Small intestine (tissue), 7 donors: ENCODE measurements at regions not wholly inside any gene's neighbourhood (a gene's known extent, or its start where the extent isn't known, plus 50 kb on each side); places are given as distances from the start of the nearest gene placed in this dataset.

ENCODE experiments used
- DNase-seq, 2 donors: peaks; one replicate each; pipeline versions ENCODE4 v3.0.0 to v3.0.0-alpha.2; 2013
- FAIRE-seq: peaks from 2 replicates; lab custom pipeline; 2012; peaks lifted over from hg19 to GRCh38; lab: Jason Lieb, UNC
- H3K27ac ChIP-seq, 3 donors: one replicate each; pipeline ENCODE4 v1.5.1; 2013; ENCODE audit warnings: low read length in 2 of 3, mild to moderate bottlenecking in 2 of 3, control low read depth in 1 of 3, inconsistent platforms in 1 of 3, low read depth in 1 of 3, moderate library complexity in 1 of 3
- H3K27me3 ChIP-seq, 3 donors: one replicate each; pipeline ENCODE4 v1.6.1; 2013; ENCODE audit warnings: low read length in 3 of 3, inconsistent platforms in 1 of 3; ENCODE audit not compliant: control insufficient read depth in 3 of 3, insufficient read depth in 3 of 3
- H3K36me3 ChIP-seq, 3 donors: one replicate each; pipeline ENCODE4 v1.6.1; 2013; ENCODE audit warnings: low read length in 3 of 3, inconsistent platforms in 1 of 3, low read depth in 1 of 3, mild to moderate bottlenecking in 1 of 3, moderate library complexity in 1 of 3; ENCODE audit not compliant: control insufficient read depth in 3 of 3, insufficient read depth in 2 of 3
- H3K4me1 ChIP-seq, 3 donors: one replicate each; pipeline ENCODE4 v1.6.1; 2013; ENCODE audit warnings: low read length in 2 of 3, inconsistent platforms in 1 of 3, low read depth in 1 of 3, mild to moderate bottlenecking in 1 of 3, moderate library complexity in 1 of 3; ENCODE audit not compliant: control insufficient read depth in 3 of 3, insufficient read depth in 2 of 3
- H3K4me3 ChIP-seq, 3 donors: one replicate each; pipeline ENCODE4 v1.5.1; 2013; ENCODE audit warnings: low read length in 3 of 3, control low read depth in 1 of 3, inconsistent platforms in 1 of 3, low read depth in 1 of 3, mild to moderate bottlenecking in 1 of 3, moderate library complexity in 1 of 3
- H3K9me3 ChIP-seq, 2 donors: one replicate each; pipeline ENCODE4 v1.6.1; 2013; ENCODE audit warnings: low read depth in 1 of 2, low read length in 1 of 2; ENCODE audit not compliant: control insufficient read depth in 2 of 2, insufficient read depth in 1 of 2
- WGBS, 3 donors: extraction: QIAGEN DNeasy Blood & Tissue Kit; methylation state at CpG; one replicate each; pipeline ENCODE4 v1.1.7; 2013; 5-methylcytosine and 5-hydroxymethylcytosine counted together
- donor health status: healthy with polysubstance abuse.
- donor health status: control.
- donor health status: control.
- donor health status: Bipolar disorder and iron deficiency.
- donor health status: healthy.

DNA sequence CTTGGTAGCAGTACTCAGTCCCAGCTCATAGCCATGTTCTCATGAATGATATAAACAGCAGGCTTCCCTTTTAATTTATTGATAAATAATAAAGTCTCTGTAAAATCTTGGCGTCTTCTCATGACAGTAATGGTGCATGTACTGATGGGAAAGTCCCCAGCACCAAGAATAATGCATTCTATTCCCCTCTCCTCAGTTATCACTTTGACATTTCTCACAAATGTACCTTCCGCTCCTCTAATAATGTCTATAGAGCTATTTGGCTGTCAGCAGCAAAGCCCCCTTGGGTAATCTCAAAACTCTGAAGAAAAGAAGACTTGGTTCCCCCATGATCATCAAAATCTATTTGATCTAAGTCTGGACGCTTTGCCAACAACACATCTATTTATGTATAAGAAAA, 185.0 kb upstream of the SPTLC3 start:
- no peak overlapping the region for H3K4me3 ChIP-seq
- 76 to 84% (median 79%) methylated on average over 3 of the region's 3 CpGs for WGBS, 3 donors
- FAIRE-seq (no peak), DNase-seq (no peak)
- no peaks in the 10 kb centered on the region for H3K9me3 ChIP-seq
- H3K27ac ChIP-seq = no peak overlapping the region
- no peaks in the 10 kb centered on the region for H3K4me1 ChIP-seq
- H3K27me3 ChIP-seq = no peaks in the 10 kb centered on the region
- no peaks in the 10 kb centered on the region for H3K36me3 ChIP-seq

DNA sequence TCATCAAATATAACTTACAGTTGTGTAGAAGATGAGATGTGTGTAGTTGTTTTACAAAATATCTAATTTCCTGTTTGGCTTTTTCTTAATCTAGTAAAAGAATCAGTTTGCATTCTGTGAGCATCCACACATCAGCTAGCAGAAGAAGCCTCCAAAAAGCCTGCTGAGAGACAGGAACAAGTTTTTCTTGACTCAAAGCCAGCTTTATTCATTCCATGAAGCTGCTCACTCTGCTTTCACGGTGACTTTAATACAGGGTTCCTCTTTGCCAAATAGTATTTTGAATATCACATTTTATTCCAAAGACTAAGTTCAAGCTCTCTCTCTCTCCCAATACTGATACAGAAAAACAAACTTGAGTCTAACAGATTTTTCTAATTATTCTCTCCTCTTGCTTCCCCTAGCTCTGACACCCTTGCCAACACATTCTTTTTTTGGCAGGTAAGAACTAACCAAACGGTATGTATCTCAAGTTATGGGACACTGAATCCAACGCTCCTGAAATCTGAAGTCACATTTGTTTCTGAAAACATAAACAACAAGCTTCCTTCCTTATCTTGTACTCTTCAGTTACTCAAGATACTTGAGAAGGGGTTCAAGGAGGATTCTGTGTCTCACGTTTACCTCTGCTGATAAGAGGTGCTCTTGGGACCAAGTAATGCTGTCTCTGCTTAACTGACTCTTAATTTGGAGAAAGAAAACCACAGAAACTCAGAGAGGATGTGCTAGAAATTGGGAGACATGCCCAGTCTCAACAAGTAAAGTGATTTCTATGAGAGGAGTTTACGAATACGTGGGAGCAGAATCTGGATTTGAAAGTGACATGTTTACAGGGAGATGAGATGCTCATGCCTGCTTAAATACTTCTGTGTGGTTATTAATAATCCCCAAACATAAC, 184.2 kb upstream of the SPTLC3 start:
- no peaks in the 10 kb centered on the region for H3K9me3 ChIP-seq
- 37 to 52% (median 48%) methylated on average over 6 of the region's 6 CpGs for WGBS, 3 donors
- FAIRE-seq (no peak), DNase-seq (no peak)
- no peaks in the 10 kb centered on the region for H3K36me3 ChIP-seq
- peak overlapping the region in 1 of 3 donors; percentile 9 for H3K27ac ChIP-seq
- H3K4me3 ChIP-seq = no peak overlapping the region
- H3K4me1 ChIP-seq = no peaks in the 10 kb centered on the region
- H3K27me3 ChIP-seq = no peaks in the 10 kb centered on the region

DNA sequence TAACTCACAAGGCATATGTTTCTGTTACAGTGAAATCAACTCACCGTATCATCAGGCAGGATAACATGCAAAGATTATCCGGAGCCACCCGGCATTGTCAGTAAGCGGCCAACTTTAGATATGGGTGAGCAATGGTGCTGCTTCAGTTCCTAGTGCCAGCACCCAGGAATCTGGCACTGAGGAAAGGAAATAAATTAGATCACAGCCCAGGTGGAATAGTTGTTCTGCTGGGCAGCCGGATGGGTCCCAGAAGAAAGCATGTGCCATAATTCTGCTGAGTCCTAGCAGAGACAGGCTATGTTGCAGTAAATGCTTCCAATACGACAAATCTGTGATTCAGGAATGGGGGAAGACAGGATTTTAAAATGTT, 183.6 kb upstream of the SPTLC3 start:
- Histone ChIP-seq H3K4me1 (no peaks in the 10 kb centered on the region), H3K4me3 (no peak overlapping the region), H3K9me3 (no peaks in the 10 kb centered on the region), H3K27me3 (no peaks in the 10 kb centered on the region), H3K36me3 (no peaks in the 10 kb centered on the region), H3K27ac (no peak overlapping the region)
- no peak for FAIRE-seq
- 71 to 80% (median 76%) methylated on average over 6 of the region's 6 CpGs for WGBS, 3 donors
- DNase-seq = no peak

DNA sequence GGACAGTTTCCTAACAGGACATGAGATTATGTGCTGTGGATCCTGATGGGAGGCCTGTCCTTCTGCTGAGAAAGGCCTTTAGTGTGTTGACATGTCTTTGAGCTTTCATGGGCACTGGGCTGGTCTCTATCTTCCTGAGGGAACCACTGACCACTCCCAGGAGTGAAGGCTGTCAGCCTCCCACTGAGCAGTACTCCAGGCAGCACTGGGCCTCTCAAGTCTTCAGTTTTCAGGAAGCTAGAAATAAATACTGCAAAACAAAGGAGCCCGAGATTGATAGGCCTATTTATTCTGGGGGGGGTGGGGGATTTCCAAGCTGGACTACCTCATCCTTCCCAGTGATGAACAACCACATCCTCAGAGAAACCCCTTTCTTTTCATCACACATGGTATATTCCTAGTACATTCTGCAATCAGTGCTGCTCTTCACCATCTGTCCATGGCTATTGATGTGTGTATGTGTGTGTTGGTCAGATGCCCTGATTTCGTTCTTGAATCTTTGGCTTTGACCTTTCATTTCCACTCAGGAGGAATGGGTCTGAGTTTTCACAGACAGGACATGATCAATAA, 180.9 kb upstream of the SPTLC3 start:
- no peaks in the 10 kb centered on the region for H3K9me3 ChIP-seq
- H3K4me1 ChIP-seq = no peaks in the 10 kb centered on the region
- DNase-seq (peak in 1 of 2 donors; percentile 6), FAIRE-seq (no peak)
- no peak overlapping the region for H3K4me3 ChIP-seq
- H3K27ac ChIP-seq = no peak overlapping the region
- no peaks in the 10 kb centered on the region for H3K36me3 ChIP-seq
- no peaks in the 10 kb centered on the region for H3K27me3 ChIP-seq
- 7 to 29% (median 13%) methylated on average over 2 of the region's 2 CpGs for WGBS, 3 donors

DNA sequence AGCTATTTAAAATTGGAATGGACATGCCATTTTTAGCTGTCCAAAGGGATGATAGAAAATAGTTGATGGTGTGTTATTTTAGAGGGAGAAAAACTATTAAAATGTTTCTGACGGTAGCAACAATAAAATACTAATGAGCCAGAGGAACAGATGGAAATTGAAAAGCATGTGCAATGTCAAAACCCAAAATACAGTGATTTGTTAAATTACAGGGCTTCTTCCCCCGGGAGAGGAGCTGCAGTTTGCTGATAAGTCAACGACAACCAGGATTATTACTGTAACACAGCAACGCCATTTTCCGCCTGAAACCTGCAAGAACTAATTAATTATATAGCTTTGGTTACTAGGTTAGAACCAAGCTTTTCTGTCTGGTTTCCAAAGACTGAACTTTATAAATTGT, 179.6 kb upstream of the SPTLC3 start:
- Histone ChIP-seq H3K36me3 (no peaks in the 10 kb centered on the region), H3K27ac (no peak overlapping the region), H3K27me3 (no peaks in the 10 kb centered on the region), H3K9me3 (no peaks in the 10 kb centered on the region), H3K4me3 (no peak overlapping the region), H3K4me1 (no peaks in the 10 kb centered on the region)
- DNase-seq (no peak), FAIRE-seq (no peak)
- WGBS, 3 donors = 55 to 76% (median 65%) methylated on average over 5 of the region's 5 CpGs

DNA sequence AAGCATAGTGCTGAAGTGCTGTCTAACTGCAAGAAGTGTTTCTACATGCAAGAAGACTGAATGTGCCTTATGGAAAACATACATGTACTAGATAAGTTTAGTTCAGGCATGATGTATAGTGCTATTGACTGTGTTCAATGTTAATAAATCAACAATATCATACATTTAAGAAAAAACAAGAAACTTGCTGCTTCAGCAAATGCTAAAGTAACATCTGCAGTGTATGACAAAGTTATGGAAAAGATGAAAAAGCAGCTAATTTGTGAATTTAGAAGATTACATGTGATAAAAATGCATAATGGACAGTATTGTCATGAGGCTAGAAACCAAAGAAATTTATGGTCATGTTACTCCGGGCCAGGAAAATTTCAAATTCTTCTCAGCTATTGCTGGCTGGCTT, 174.9 kb upstream of the SPTLC3 start:
- H3K9me3 ChIP-seq = no peaks in the 10 kb centered on the region
- 69 to 88% (median 79%) methylated on average over 1 of the region's 1 CpG for WGBS, 3 donors
- DNase-seq (no peak), FAIRE-seq (no peak)
- no peaks in the 10 kb centered on the region for H3K36me3 ChIP-seq
- no peaks in the 10 kb centered on the region for H3K4me1 ChIP-seq
- no peak overlapping the region for H3K4me3 ChIP-seq
- no peak overlapping the region for H3K27ac ChIP-seq
- H3K27me3 ChIP-seq = no peaks in the 10 kb centered on the region

DNA sequence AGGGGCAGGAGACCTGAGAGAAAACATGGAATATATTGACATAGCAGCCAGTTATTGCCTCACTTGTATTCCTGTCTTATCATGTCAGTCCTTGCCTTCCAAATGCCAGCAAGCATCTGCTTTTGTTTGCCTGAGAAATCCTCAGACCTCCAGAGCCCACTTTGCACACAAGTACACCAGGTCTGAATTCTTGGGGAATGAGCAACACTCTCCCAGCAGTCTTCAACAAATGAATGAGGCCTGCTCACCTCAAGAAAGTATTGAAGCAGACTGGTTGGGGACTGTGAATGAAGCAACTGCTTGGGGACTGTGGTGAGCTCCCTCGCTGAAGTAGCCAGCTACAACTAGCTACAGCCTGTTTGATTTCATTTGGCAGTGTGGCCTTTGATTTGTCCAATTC, 172.8 kb upstream of the SPTLC3 start:
- Histone ChIP-seq H3K4me1 (no peaks in the 10 kb centered on the region), H3K27ac (no peak overlapping the region), H3K27me3 (no peaks in the 10 kb centered on the region), H3K4me3 (no peak overlapping the region), H3K9me3 (no peaks in the 10 kb centered on the region), H3K36me3 (no peaks in the 10 kb centered on the region)
- no peak for DNase-seq
- no peak for FAIRE-seq
- 69 to 90% (median 82%) methylated on average over 1 of the region's 1 CpG for WGBS, 3 donors

DNA sequence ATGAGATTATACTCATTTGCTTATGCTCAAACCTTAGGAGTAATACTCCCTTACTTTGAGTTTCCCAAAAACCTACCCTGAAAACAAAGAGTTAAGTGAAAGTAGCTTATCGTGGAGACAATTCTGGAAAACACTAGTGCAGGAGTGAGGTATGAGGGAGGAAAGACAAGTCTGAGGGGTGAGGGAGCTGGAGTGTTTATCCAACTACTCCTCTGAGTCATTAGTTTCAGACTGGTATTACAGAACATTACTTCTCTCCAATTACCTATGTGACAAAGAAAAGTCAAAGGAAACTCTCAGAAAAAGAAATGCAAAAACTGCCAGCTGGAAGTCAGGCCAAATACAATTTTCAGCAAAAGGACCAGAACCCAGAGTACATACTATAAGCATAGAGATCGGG, 171.1 kb upstream of the SPTLC3 start:
- Histone ChIP-seq H3K27ac (no peak overlapping the region), H3K9me3 (no peaks in the 10 kb centered on the region), H3K4me3 (no peak overlapping the region), H3K27me3 (no peaks in the 10 kb centered on the region), H3K4me1 (no peaks in the 10 kb centered on the region), H3K36me3 (no peaks in the 10 kb centered on the region)
- WGBS, 3 donors = 24 to 51% (median 45%) methylated on average over 2 of the region's 2 CpGs
- DNase-seq (no peak), FAIRE-seq (no peak)
